ENCODE measurements at regions not wholly inside any gene's neighbourhood (a gene's known extent, or its start where the extent isn't known, plus 50 kb on each side); places are given as distances from the start of the nearest gene placed in this dataset.

- Histone ChIP-seq H3K79me2 (ENCODE audit: low read length) (no peaks in the 10 kb centered on the region), H4K20me1 (ENCODE audit: insufficient read depth, low read length) (no peaks in the 10 kb centered on the region), H3K27ac (ENCODE audit: low read length) (no peak overlapping the region), H3K4me2 (ENCODE audit: low read depth, low read length) (no peak overlapping the region), H3K9me2 (replicated peaks; ENCODE audit: insufficient read depth, low read length) (no peaks in the 10 kb centered on the region), H2AFZ (ENCODE audit: low read length) (no peak overlapping the region), H3K9ac (ENCODE audit: low read length) (no peak overlapping the region), H3K4me3 (ENCODE audit: low read length) (no peak overlapping the region), H3K4me1 (ENCODE audit: low read length) (no peaks in the 10 kb centered on the region), H3K9me3 (replicated peaks; ENCODE audit: insufficient read depth, low read length) (no peaks in the 10 kb centered on the region), H3F3A (ENCODE audit: insufficient read depth, low read length) (no peaks in the 10 kb centered on the region), H3K36me3 (replicated peaks; ENCODE audit: insufficient read depth, low read length) (no peaks in the 10 kb centered on the region), H3K27me3 (replicated peaks; ENCODE audit: insufficient read depth, low read length) (no peaks in the 10 kb centered on the region)
- no peak for DNase-seq
- TF ChIP-seq EZH2 (optimal IDR thresholded peaks at IDR 0.05; ENCODE audit: low read depth, low read length), result no peak
- TF ChIP-seq CTCF (IDR thresholded peaks at IDR 0.05; ENCODE audit: low read length), result no peak
- TF ChIP-seq EZH2phosphoT487 (IDR thresholded peaks at IDR 0.05; ENCODE audit: low read length), result no peak
Measured at GRCh38 chr2:234395891-234396420, 100.9 kb downstream of the ARL4C start.

- no peak overlapping the region for H3K4me2 ChIP-seq (ENCODE audit: low read depth, low read length)
Measured at GRCh38 chr2:234394450-234394849, 102.4 kb downstream of the ARL4C start.

GRCh38 chr2:234393354-234393753 lies 103.5 kb downstream of the ARL4C start:
- Histone ChIP-seq H3K9ac (ENCODE audit: low read length) (no peak overlapping the region), H3K27ac (ENCODE audit: low read length) (no peak overlapping the region), H3K9me3 (replicated peaks; ENCODE audit: insufficient read depth, low read length) (no peaks in the 10 kb centered on the region), H4K20me1 (ENCODE audit: insufficient read depth, low read length) (no peaks in the 10 kb centered on the region), H3K27me3 (replicated peaks; ENCODE audit: insufficient read depth, low read length) (no peaks in the 10 kb centered on the region), H3K36me3 (replicated peaks; ENCODE audit: insufficient read depth, low read length) (no peaks in the 10 kb centered on the region), H3K9me2 (replicated peaks; ENCODE audit: insufficient read depth, low read length) (no peaks in the 10 kb centered on the region), H3K4me2 (ENCODE audit: low read depth, low read length) (no peak overlapping the region), H3K4me3 (ENCODE audit: low read length) (no peak overlapping the region), H2AFZ (ENCODE audit: low read length) (no peak overlapping the region), H3K79me2 (ENCODE audit: low read length) (no peaks in the 10 kb centered on the region), H3F3A (ENCODE audit: insufficient read depth, low read length) (no peaks in the 10 kb centered on the region), H3K4me1 (ENCODE audit: low read length) (no peaks in the 10 kb centered on the region)
- TF ChIP-seq CTCF (IDR thresholded peaks at IDR 0.05; ENCODE audit: low read length) (no peak), EZH2phosphoT487 (IDR thresholded peaks at IDR 0.05; ENCODE audit: low read length) (no peak), EZH2 (optimal IDR thresholded peaks at IDR 0.05; ENCODE audit: low read depth, low read length) (no peak)
- no peak for DNase-seq

More at GRCh38 chr2:234394450-234394849, 102.4 kb downstream of the ARL4C start:
- no peak for TF ChIP-seq EZH2 (optimal IDR thresholded peaks at IDR 0.05; ENCODE audit: low read depth, low read length)
- TF ChIP-seq EZH2phosphoT487 (IDR thresholded peaks at IDR 0.05; ENCODE audit: low read length), result no peak
- no peak for TF ChIP-seq CTCF (IDR thresholded peaks at IDR 0.05; ENCODE audit: low read length)
- no peak for DNase-seq
- no peaks in the 10 kb centered on the region for H3K9me2 ChIP-seq (replicated peaks; ENCODE audit: insufficient read depth, low read length)
- no peak overlapping the region for H2AFZ ChIP-seq (ENCODE audit: low read length)
- H3K4me3 ChIP-seq (ENCODE audit: low read length), result no peak overlapping the region
- H3F3A ChIP-seq (ENCODE audit: insufficient read depth, low read length), result no peaks in the 10 kb centered on the region
- no peaks in the 10 kb centered on the region for H3K4me1 ChIP-seq (ENCODE audit: low read length)
- H3K27ac ChIP-seq (ENCODE audit: low read length), result no peak overlapping the region
- no peak overlapping the region for H3K9ac ChIP-seq (ENCODE audit: low read length)
- no peaks in the 10 kb centered on the region for H3K36me3 ChIP-seq (replicated peaks; ENCODE audit: insufficient read depth, low read length)
- no peaks in the 10 kb centered on the region for H3K79me2 ChIP-seq (ENCODE audit: low read length)
- H4K20me1 ChIP-seq (ENCODE audit: insufficient read depth, low read length), result no peaks in the 10 kb centered on the region
- H3K9me3 ChIP-seq (replicated peaks; ENCODE audit: insufficient read depth, low read length), result no peaks in the 10 kb centered on the region
- H3K27me3 ChIP-seq (replicated peaks; ENCODE audit: insufficient read depth, low read length), result no peaks in the 10 kb centered on the region
